Thyroid gland (tissue), 4 donors: ENCODE measurements at regions not wholly inside any gene's neighbourhood (a gene's known extent, or its start where the extent isn't known, plus 50 kb on each side); places are given as distances from the start of the nearest gene placed in this dataset.

Source experiments
- CTCF ChIP-seq, 6 experiments: fragments of 200-600 bp in 3 of 6; fragments of 450-650 bp in 3 of 6; sonication (generic) in 3 of 6; IDR thresholded peaks; one replicate each; pipeline ENCODE4 v1.5.1; 2016 to 2019; ENCODE audit warnings: antibody characterized with exemption in 6 of 6, mild to moderate bottlenecking in 2 of 6, inconsistent platforms in 1 of 6, moderate library complexity in 1 of 6
- POLR2A ChIP-seq, 2 donors: fragments of 450-650 bp; IDR thresholded peaks; one replicate each; pipeline ENCODE4 v1.6.1; 2017; ENCODE audit warnings: antibody characterized with exemption in 2 of 2, mild to moderate bottlenecking in 2 of 2, moderate library complexity in 1 of 2

GRCh38 chr14:58702441-58703160, 64.8 kb downstream of the DACT1 start:
- TF ChIP-seq CTCF (IDR thresholded peaks at IDR 0.05) = no peak
- TF ChIP-seq POLR2A (IDR thresholded peaks at IDR 0.05) = no peak
